ENCODE measurements at regions not wholly inside any gene's neighbourhood (a gene's known extent, or its start where the extent isn't known, plus 50 kb on each side); places are given as distances from the start of the nearest gene placed in this dataset.

DNA sequence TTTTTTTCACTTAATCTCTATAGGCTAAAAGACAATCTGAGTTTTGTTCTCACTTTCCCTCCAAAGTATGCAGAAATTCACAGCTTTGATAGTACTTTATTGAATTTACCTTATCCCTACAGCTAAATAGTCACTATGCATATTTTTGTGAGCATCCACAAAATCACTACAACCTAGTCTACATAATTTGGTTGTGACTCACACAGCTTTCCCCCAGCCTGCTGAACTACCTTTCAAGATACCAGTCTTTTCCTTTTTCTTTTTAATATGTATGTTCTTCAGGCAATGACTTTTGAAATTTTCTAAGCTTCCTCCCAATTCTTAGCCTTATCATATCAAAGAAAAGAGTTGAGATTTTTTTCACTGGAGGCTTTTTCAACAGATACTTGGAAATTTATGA, 347.3 kb upstream of the CDH6 start:
- DNase-seq: no peak

- no peak for DNase-seq
Measured at GRCh38 chr5:30845194-30845593, 348.3 kb upstream of the CDH6 start.

DNA sequence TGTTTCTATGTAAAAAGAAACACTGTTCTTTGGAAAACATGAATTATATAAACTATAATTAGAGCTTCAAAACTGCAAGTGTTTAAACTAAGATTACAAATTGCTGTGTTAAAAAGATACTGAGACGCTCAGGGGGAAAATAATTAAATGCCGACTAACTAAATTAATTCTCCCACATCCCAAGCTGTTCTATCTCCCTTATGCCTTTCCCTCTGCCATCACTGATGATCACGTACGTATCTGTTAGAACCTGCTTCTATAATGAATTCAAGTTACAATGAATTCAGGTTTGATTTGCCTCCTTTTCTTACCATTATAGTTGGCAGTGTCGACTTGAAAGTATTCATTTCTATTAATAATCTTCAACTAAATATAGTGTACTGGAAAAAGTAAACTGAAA, 349.9 kb upstream of the CDH6 start:
- DNase-seq: no peak

DNA sequence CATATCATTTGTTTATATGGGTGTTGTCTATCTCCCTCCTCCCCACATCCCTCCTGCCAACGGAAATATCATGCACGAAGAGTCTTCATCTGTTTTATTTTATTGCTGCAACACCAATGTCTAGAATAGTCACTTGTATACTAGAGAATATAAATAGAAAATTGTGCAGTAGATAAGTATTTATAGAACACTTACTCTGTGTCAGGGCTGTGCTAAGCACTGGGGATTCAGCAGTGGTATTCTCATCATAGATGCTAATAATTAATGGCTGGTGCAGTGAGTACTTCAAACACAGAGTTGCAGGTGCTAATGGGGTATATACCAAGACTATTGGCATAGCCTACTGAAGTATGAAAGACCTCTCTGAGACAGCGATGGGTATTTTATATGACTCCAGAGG, 353.5 kb upstream of the CDH6 start:
- DNase-seq: no peak

GRCh38 chr5:30838936-30839496, 354.5 kb upstream of the CDH6 start:
- DNase-seq: no peak

GRCh38 chr5:30832519-30832918, 361.0 kb upstream of the CDH6 start:
- DNase-seq: no peak

GRCh38 chr5:30831605-30832004, 361.9 kb upstream of the CDH6 start:
- no peak for DNase-seq

- no peak for DNase-seq
Measured at GRCh38 chr5:30831123-30831522, 362.4 kb upstream of the CDH6 start.

- no peak for DNase-seq
Measured at GRCh38 chr5:30811298-30811697, 382.2 kb upstream of the CDH6 start.

GRCh38 chr5:30809933-30810332, 383.6 kb upstream of the CDH6 start:
- DNase-seq: no peak

- no peak for DNase-seq
Measured at GRCh38 chr5:30808996-30809395, 384.5 kb upstream of the CDH6 start.

DNA sequence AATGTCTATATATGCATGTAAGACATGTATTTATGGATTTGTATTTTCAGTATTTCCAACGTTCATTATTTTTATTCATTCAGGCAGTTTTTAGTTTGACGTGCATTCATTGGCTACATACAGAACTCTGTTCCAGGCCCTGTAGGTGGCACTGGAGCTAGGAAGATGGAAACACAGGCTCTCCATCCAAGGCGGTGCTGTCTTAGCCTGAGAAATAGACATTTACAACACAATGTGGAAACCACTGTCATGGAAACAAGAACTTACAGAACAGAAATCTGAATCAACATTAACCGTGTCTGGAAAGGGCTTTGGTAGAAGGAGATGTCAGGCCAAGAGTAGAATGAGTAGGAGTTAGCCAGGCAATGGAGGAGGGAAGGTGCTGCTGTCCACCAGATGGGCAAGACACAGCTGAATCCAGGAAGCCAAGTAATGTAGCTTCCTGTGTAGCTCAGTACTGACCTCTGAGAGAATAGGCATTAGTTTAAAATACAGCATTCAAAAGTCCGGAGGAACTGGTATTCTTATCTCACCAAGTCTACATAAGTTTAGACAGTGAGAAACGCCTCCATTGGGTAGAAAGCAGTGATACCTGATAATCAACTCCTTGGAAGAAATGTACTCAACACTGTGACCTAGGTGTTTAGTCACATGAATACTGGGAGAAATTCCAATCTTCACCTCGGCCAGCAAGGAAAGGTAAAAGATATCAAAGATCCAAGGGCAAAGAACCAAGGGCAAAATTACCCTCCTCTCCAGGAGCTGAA, 388.6 kb upstream of the CDH6 start:
- no peak for DNase-seq

DNA sequence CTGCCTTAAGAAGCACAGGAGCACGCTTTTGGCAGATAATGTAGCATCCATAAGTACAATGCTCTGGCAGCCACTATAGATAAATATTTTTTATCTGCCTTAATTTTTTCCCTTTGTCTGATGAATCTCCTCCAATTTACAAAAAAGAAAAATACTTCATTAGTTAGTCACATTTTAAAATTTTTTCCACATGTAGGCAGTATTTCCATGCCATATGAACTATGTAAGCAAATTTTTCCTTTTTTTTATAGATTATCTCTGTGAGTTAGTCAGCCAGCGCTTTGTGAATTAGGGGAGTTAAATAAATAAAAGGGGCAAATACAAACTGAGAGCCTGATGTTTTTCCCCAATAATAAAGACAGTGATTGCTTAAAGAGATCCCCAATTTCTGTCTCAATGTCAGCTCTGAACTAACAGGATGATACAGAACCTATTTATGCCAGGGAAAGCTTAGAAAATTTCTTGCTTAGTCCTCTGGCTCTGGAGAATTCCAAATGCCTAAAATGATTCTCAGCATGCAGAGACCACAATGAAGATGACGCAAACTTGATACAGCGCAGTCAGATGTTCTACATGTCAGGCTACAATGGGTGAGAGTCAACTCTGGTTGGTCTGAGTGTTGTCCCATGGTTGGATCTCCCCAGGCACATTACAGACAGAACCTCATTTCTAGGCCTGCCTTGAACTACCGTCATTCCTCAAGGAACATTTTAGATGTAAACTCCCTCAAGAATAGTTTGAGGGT, 390.4 kb upstream of the CDH6 start:
- DNase-seq: no peak

DNA sequence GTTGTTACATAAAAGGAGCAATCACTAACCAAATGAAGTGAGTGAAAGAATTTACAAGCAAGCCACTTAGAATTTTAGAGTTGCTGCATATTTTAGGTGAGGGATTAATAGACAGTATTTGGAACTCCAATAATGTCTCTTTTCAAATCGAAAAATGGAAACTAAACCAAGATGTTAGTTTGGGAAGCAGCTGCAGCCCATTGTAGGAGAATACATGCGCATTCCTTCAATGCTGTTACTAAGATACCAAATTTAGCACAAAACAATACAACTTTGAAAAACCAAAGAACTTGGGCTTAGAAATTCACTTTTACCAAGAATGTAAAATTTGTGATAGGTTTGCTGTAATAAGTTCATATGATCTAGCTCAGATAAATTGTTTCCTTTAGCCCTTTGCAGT, 411.8 kb upstream of the CDH6 start:
- no peak for DNase-seq

DNA sequence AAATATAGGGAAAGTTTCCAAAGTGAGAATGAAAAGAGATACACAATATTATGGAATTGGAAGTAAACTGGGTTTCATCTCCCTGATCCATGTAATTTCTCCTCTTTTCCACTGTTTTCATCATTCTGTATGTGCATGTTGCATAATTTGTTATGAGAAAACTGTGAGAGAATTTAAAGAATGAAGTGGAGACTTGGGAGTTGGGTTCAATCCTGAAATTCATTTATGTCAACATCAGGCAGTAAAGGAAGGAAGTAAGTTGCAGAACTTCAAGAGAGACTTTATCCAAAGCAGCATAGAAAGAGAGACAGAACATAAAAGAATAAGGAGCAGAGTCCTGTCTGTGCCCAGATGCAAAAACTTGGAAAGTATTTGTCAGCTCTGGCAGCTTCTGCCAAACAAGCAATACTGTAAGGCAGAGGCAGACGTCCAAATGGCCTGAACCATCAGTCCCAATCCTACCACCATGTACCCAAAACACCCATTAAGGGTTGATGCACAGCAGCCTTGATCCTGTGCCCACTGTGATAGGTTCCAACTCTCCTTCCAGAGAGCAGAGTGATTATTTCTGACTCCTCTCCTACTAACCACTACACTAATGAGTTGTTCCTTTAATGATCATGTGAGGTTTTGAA, 425.3 kb upstream of the CDH6 start:
- DNase-seq: no peak

DNA sequence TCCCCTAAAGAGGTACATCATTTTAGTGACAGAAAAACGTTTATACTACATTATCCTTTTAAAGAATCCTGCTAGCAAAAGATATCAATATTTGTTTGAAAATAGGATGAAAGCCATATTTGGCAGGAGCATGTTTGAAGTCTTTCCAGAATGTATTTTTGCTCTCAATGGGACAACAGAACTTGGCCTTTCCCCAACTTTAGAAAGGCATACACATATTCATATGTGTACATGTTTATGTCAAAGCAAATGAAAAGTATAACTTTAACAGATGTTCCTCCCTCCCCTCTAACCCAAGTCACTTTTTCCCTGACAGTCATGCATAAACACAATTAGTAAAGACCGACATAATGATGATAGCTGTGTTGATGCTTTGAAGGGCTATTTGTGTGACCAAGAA, 427.8 kb upstream of the CDH6 start:
- DNase-seq: no peak

DNA sequence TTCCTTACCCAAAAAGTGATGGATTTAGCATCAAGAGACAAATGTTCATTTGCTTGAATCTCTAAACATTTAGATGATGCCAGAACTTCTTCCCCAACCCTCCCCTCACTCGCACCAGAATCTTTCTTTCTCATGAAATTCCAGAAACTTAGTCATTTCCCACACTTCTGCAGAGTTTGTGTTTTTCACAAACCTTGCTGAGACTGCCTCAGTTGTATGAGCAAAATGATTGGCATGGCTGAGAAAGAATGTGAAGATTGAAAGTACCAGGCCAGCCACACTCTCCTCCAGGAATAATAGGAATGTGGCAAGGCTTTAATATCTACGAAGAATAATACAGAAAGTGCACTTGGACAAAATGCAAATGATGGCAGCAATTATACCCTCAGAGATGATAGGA, 428.3 kb upstream of the CDH6 start:
- DNase-seq: no peak

DNA sequence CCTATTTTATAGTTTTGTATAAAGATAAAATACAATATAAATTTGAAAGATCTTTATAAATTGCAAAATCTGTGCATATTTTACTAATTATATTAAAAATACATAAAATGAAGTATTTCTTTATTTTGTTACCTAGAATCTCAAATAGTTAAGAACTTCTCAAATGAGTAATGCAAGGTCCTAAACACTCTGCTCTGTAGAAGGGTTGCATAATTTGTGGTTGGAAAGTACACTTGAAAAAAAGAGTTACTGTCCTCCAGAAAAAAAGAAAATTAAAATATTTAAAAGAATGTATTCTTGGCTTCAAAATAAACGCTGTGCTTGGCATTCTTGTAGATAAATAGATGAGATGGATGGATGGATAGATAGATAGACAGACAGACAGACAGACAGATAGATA, 428.8 kb upstream of the CDH6 start:
- no peak for DNase-seq

GRCh38 chr5:30759731-30760130, 433.8 kb upstream of the CDH6 start:
- DNase-seq: no peak

GRCh38 chr5:30752015-30752414, 441.5 kb upstream of the CDH6 start:
- DNase-seq: no peak

GRCh38 chr5:30749971-30750370, 443.5 kb upstream of the CDH6 start:
- no peak for DNase-seq

DNA sequence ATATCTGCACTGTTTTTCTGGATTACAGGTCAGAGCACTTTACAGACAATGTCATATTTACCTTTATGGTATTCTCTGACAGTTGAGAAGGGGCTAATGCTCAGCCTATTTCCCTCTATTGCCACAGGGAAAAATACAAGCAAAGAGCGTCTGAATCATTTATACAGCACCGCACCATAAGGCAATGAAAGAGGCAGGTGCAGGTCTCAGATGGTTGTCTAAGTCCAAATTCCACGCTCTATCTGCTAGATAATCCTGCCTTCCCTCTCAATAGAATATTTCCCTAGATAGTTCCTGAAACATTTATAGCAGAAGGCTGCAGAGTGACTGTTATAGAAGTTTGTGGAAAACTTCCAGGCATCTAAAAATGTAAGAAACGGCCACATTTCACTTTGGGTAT, 446.1 kb upstream of the CDH6 start:
- no peak for DNase-seq

- peak; percentile 1 for DNase-seq
Measured at GRCh38 chr5:30736669-30737068, 456.8 kb upstream of the CDH6 start.

Measured in occipital lobe (tissue), 1 donor.